NCI-H2196 (cell line): ENCODE measurements at regions not wholly inside any gene's neighbourhood (a gene's known extent, or its start where the extent isn't known, plus 50 kb on each side); places are given as distances from the start of the nearest gene placed in this dataset.
"Not testable (repeated sequence)": the region's sequence is repeated elsewhere in the genome, so short reads cannot be mapped to it uniquely, and the experiment has no call there.

Experiments used
- DNase-seq: peaks from one replicate; lab custom pipeline; 2025; ENCODE audit not compliant: unreplicated experiment; lab: John Stamatoyannopoulos, UW

DNA sequence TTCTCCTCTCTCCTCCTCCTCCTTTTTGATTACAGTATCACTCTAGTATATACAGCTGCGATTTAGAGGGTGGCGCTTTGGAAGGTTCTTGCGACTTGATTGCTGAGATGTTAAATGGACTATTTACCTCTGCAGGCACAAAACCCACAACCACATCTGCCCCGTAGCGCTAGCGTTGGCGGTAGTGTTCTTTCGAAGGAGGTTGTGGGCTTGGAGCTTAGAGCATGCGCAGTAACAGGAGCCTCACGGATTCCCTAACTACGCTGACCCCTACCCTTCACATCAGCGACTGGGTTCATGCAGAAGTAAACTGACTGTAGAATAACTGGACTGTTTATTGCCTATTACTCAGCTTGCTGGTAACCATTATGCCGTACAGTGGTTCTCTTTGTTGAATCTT lies 58.0 kb downstream of the CGGBP1 start:
- no peak for DNase-seq

DNA sequence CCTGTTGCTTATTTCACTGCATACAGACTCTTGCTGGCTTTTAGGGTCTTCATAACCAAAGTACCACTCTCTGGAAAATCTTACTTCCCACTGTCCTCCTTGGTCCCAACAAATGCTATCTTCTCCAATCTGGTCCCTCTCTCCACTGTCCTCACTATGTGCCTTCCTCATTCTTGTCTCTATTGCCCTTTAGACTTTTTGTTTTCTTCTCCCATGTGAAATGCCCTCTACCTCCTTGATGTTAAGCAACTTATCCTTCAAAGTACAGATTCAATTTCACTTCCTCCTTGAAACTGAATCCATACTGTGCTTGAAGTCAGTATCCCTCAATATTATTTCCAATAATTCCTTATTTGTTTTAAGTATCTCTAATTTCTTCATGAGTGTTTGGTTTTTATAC lies 60.8 kb downstream of the CGGBP1 start:
- no peak for DNase-seq

DNA sequence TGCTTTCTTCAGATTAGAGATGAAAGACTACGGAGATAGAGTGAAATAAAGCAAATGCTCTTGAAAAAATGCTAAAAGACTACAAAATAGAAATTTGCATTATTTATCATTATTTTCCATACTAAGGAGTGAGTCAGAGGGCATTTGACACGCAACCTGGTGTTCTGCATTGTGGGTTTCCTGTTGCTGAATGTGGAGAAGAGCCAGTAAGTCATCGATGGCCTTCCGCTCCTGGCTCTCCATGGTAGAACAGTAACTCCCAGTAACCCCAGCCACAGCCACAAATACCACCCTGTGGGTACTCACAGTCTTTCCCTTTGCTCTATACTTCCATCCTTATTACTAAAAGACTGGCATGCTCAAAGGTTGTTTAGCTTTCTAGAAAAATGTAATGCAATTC lies 61.5 kb downstream of the CGGBP1 start:
- no peak for DNase-seq

DNA sequence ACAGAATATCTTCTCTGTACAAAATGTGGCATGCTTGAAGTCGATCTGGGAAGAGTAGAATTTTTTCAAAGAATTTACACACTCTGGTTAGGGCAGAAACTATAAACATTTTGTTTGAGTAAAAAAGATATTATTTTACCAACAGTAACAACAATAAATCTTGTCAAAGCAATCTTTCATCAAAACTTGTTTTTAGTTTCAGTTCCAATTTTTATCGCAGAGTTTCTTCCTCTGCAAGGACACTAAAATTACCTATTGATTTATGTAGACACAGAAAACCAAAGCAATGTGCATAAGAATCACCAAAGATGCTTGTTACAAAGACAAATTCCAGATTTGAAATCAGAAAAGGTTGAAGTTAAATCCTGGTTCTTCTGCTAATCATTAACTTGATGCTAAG lies 61.9 kb downstream of the CGGBP1 start:
- DNase-seq = no peak

DNA sequence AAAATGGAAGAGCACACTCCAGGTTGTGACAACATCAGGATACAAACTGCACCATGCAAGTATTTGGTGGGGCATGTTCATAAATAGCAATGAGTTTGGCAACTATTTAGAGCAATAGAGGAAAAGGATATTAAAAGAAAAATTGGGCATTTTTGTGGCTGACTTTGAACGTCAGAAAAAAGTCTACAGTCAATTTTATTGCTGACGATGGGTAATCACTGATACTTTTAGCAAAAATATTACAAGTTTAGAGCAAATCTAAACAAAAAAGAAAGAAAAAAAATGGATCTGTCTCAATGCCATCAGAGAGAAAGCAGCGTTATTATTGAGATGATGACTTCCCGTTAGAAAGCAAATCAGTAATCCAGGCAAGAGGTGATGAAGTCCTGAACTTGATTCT lies 65.2 kb downstream of the CGGBP1 start:
- DNase-seq = no peak

DNA sequence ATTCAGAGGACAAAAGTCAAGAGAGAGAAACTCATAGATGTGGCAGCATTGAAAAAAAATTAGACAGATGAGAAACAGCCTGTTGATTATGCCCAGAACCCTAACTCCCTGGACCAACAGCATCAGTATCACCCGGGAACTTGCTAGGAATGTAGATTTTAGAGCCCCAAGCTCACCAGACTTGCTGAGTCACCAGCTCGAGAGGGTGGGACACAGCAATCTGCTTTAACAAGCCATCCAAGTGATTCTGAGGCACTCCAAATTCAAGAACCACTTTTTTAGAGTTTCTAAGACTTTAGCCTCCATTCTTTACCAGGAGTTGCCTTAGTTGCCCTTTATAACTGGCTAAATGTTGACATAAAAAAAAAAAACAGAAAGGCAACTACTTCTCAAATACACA lies 70.9 kb downstream of the CGGBP1 start:
- DNase-seq = no peak

DNA sequence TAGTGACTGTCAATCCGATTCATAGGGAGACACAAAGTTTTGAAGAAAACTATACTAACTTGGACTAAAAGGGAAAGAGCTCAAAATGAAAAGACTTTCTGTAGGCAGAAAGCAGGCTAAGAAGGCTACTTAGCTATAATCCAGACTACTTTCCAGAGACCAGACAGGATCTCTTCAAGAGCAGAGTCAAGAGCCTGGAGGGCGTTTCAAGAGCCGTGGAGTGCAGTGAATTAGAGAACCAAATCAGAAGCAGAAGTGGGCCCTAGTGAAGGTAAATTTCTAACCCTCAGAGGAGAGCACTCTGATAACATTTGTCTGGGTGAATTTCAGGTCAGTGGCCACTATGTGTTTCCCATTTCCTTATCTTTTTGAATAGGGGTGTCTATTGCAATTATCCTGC lies 76.4 kb downstream of the CGGBP1 start:
- DNase-seq = no peak

DNA sequence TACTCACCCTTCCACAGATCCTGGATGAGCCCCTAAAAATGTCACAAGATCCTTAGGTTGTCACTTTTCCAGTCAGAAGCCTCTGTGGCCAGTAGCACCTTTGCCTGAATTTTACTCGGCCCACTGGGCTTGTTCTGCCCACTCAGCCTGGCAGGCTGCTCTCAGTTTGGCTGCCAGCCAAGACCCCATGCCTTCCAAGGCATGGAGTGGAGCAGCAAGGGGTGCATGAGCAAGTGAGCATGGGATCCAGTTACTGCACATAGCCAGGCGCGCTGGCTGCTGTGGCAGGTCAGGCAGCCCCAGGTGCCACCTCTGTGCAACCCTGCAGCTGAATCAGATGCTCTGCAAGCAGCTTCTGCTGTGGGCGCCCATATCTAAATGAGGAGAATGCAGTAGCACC lies 79.3 kb downstream of the CGGBP1 start:
- DNase-seq = no peak

DNA sequence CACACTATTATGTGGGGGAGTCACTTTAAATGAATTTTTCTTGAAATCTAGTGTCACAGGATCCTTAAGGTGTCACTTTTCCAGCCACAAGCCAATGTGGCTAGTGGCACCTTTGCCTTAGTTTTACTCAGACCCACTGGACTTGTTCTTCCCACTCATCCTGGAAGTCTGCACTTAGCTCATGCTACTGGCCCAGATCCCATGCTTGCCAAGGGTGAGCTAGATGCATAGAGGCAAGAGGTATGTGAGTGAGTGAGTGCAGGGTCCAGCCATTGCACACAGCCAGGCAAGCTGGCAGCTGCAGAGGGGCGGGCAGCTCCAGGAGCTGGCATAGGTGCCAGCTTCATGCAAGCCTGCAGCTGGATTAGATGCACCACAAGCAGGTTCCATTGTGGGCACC lies 81.0 kb downstream of the CGGBP1 start:
- no peak for DNase-seq

DNA sequence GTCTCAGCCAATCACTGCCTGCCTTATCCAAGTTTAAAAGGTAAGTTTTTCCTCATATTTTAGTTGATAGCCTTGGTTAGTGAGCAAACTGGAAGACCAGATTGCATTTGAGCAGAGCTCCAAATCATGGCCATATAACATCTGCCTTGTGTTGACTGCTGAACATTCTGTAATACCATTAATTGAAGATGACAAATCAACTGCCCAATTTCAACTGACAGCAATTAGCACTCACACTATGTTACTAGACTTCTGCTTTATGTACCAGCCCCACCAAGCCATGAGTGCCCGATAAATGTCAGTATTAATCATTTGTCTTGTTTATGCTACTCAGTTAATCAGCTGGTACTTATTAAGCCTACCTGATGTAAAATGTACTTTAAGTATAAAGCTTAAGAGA lies 83.1 kb downstream of the CGGBP1 start:
- no peak for DNase-seq

DNA sequence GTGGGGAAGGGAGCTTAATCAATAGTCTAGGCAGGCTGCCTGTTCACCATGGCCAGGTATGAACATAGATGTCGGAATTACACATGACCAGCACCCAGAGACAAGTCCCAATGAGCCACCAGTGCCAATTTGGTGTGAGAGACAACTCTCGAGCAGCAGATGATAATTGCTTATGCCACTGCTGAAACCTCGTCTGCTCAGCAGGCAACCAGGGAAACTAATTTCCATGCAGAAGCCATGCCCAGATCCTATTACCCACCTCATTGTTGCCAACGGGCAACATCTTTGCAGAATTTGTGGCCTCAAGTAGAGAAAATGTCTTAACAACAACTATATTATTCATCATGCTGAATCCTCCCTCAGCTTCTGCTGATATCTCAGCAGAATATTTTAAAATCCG lies 84.9 kb downstream of the CGGBP1 start:
- DNase-seq = no peak

DNA sequence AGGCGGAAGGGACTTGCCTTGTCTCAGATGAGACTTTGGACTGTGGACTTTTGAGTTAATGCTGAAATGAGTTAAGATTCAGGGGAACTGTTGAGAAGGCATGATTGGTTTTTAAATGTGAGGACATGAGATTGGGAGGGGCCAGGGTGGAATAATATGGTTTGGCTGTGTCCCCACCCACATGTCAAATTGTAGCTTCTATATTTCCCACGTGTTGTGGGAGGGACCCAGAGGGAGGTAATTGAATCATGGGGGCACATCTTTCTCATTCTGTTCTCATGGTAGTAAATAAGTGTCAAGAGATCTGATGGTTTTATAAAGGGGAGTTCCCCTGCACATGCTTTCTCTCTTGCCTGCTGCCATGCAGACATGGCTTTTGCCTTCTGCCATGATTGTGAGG lies 89.2 kb downstream of the CGGBP1 start:
- no peak for DNase-seq

DNA sequence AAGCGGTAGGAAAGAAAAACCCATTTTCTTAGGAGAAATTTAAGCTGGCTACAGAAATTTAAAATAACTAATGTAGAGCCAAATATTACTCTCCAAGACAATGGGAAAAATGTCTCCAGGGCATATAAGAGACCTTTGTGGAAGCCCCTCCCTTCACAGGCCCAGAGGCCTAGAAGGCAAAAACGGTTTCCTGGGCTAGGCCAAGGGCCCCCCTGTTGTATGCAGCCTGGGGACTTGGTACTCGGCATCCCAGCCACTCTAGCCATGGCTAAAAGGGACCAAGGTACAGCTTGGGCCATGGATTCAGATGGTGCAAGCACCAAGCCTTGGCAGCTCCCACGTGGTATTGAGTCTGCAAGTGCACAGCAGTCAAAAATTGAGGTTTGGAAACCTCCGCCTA lies 90.1 kb downstream of the CGGBP1 start:
- DNase-seq = no peak

DNA sequence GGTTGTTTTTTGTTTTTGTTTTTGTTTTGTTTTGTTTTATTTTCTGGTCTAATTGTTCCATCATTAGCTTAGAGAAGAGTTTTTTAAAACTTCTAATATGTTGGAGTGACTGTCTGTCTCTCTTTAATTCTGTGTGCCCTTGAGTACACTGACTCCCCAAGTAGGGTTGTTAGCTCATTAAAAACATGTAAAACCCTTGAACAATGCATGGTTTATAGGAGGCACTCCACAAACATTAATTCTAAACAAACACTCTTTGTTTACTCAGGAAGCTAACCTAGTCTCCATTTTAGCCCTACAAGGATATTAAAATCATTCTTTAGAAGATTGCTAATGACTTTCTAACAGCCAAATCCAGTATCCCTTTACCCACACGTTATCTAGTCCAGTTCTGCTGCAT lies 100.5 kb downstream of the CGGBP1 start:
- DNase-seq = no peak

DNA sequence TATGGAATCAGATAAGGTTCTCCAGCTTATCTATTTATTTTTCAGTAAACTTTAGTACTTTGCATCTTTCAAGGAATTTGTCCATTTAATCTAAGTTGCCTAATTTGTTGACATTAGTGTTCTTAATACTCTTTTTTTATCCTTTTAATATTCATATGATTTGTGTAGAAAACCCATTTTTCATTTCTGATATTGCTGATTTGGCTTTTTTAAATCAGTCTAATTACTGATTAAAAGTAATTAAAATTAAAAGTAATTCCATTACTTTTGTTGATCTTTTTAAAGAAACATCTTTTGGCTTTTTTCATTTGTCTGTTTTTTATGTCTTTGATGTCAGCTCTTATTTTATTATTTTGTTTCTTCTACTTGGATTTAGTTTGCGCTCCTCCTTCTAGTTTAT lies 101.2 kb downstream of the CGGBP1 start:
- no peak for DNase-seq

DNA sequence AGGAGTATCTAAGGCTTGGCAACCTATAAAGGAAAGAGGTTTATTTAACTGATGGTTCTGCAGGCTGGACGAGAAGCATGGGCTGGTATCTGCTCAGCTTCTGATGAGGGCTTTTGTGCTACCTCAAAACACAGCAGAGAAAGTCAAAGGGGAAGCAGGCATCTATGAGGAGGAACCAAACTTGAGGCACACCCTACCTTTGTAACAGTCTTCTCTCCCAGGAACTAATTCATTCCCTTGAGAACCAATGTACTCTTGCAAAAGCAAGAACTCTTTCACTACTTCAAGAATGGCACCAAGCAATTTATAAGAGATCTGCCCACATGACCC lies 109.0 kb downstream of the CGGBP1 start:
- DNase-seq = no peak

DNA sequence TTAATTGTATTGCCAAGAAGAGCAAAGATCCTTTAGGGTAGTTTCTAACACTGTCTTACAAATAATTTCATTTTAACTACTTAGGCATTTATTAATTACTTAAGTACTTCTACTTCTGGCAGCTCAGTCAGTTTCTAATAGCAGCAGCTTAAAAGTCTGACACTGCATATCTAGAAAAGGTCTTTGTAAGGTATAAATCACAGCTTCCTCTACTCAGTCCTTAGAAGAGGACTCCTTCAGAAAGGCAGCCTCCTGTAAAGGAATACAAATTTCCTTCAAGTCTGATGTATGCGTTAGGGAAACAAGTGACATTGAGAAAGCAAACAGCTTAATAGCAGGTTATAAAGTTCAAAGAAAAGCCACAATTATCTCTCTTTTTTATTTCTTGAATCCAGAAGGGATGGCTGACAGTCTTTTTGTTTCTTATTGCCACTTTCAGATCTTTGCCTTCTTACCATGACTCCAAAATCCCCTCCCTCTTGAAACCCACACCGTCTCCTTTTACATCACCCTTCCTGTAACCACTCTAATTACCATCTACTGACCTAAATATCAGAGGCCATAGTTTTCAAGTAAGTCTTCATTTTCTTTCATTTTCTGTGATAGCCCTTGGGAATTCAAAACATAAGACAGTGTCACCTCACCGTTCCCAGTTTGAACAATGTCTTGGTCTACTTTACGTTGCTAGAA lies 109.5 kb downstream of the CGGBP1 start:
- no peak for DNase-seq

DNA sequence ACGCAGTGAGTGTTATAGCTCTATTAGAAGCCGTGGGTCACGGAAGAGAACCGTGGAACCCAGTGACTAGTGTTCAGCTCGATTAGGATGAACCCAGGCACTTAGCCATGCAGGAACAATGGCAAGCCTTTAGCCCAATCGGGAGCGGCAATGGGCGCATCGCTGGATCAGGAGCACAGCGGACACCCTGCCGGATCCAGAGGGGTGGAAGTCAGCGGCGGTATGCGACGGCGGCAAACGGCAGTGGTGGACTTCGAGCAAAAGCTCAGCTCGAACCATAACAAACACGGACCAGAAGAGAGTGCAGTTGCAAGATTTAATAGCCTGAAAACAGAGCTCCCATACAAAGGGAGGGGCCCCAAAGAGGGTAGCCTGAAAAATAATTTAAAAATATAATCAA lies 112.8 kb downstream of the CGGBP1 start:
- not testable (repeated sequence) for DNase-seq

DNA sequence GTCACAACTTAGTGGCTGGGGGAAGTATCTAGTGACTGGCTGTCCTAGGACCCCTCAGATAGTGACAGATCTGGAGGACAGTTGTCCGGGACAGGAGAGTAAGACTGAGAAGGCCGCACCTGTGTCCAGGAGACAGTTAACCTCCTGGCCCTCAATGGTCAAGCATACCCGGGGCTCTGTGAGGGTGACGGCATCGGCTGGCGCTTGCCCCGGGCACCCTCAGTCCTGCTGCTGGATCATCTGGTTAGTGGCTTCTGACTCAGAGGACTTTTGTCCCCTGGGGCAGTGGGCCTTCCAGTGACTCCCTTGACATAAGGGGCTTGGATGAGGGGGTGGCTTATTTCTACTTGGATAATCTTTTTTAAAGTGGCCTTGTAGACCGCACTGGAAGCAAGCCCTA lies 116.5 kb downstream of the CGGBP1 start:
- not testable (repeated sequence) for DNase-seq

DNA sequence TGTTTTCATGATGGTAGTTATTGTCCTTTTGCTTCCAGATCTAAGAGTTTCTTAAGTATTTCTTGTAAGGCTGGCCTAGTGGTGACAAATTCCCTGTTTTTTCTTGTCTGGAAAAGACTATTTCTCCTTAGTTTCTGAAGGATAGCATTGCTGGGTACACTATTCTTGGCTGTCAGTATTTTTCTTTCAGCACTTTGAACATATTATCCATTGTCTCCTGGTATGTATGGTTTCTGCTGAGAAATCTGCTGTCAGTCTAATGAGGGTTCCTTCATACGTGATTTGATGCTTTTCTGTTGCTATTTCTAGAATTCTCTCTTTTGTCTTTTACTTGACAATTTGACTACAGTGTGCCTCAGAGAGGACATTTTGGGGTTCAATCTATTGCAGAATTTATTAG lies 134.3 kb downstream of the CGGBP1 start:
- no peak for DNase-seq

DNA sequence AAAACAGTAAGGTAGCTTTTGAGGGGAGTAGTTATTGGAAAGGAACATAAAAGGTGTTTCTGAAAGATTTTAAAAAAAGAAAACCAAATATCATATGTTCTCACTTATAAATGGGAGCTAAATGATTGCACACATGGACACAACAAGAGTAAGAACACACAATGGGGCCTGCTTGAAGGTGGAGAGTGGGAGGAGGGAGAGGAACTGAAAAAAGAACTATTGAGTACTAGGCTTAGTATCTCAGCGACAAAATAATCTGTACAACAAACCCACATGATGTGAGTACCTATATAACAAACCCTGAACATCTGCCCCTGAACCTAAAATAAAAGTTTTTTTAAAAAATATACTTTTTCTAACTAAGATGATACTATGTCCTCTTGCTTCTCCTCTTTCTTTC lies 138.3 kb downstream of the CGGBP1 start:
- DNase-seq = no peak

DNA sequence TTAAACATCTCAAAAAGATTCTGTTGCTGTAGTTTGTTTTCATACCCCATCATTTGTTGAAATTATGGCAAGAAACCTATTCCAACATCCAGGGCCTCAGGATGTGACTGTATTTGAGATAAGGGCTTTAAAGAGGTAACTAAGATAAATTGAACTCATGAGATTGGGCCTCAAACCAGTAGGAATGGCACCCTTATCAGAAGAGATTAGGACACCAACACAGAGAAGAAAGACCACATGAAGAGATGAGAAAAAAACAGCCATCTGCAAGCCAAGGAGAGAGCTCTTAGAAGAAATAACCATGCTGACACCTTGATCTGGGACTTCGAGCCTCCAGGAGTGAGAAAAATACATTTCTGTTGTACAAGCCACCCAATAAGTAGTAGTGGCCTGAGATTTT lies 157.7 kb downstream of the CGGBP1 start:
- no peak for DNase-seq

DNA sequence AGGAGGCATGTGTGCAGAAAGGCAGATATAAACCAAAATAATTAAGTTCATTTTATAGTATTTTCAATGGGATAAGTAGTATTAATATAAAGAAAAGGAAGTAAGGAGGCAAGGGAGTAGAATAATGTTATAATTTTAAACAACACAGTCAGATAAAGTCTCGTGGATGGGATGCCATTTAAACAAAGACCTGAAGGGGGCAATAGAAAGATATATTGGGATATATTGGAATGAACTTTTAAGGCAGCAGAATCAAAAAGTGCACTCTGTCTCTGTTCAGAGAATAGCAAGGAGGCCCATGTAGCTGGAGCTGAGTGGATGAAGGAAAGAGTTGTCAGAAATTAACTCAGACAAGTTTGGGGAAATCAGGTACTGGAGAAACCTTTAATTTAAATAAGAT lies 158.7 kb downstream of the CGGBP1 start:
- no peak for DNase-seq

DNA sequence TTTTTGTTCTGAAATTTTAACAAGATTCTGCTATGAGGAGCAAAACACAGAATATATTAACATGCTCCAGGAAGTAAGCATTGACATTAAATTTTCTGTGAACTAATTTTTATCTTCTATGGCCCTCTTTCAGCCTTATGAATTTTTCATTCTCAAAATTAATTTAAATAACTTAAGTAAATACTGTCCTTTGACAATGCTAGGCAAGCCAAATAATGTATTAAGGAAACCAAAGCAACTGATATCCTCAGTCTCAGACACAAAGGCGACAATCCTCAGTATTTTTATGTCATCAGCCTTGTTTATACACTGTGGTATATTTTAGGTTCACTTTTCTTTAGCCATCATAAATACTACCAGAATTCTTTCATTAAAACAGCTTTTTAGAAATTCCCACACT lies 159.8 kb downstream of the CGGBP1 start:
- no peak for DNase-seq
